ENCODE measurements at regions not wholly inside any gene's neighbourhood (a gene's known extent, or its start where the extent isn't known, plus 50 kb on each side); places are given as distances from the start of the nearest gene placed in this dataset.
A peak's percentile ranks its signal among the peaks of the same experiment; 100 is the strongest.

- peak; percentile 76 for DNase-seq
- Histone ChIP-seq H3K4me1 (peaks cover 26% of the 10 kb centered on the region), H3K27me3 (no peaks in the 10 kb centered on the region), H3K9me3 (no peaks in the 10 kb centered on the region), H3K36me3 (ENCODE audit: low read depth, missing control alignments) (no peaks in the 10 kb centered on the region), H3K4me3 (no peak overlapping the region), H3K27ac (peak overlapping the region; percentile 9 to 83)
- 53 to 63% methylated on average over 24 to 25 of the region's 25 CpGs for WGBS, 2 donors
- intact Hi-C loops (cut with DNase I; ENCODE audit: low total_unique reads): no loop called here
- no peak for TF ChIP-seq POLR2A (IDR thresholded peaks at IDR 0.05)
- TF ChIP-seq, protein P1, sequence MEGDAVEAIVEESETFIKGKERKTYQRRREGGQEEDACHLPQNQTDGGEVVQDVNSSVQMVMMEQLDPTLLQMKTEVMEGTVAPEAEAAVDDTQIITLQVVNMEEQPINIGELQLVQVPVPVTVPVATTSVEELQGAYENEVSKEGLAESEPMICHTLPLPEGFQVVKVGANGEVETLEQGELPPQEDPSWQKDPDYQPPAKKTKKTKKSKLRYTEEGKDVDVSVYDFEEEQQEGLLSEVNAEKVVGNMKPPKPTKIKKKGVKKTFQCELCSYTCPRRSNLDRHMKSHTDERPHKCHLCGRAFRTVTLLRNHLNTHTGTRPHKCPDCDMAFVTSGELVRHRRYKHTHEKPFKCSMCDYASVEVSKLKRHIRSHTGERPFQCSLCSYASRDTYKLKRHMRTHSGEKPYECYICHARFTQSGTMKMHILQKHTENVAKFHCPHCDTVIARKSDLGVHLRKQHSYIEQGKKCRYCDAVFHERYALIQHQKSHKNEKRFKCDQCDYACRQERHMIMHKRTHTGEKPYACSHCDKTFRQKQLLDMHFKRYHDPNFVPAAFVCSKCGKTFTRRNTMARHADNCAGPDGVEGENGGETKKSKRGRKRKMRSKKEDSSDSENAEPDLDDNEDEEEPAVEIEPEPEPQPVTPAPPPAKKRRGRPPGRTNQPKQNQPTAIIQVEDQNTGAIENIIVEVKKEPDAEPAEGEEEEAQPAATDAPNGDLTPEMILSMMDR (IDR thresholded peaks at IDR 0.05): no peak
Observed at GRCh38 chr16:85437166-85438052, 175.7 kb upstream of the GSE1 start.

GRCh38 chr16:85438981-85439685 lies 174.0 kb upstream of the GSE1 start:
- H3K9me3 ChIP-seq: no peaks in the 10 kb centered on the region
- H3K27ac ChIP-seq: no peak overlapping the region
- TF ChIP-seq, protein P1 (IDR thresholded peaks at IDR 0.05): no peak
- no peak for TF ChIP-seq POLR2A (IDR thresholded peaks at IDR 0.05)
- WGBS, 2 donors: 81 to 85% methylated on average over 5 to 12 of the region's 14 CpGs
- H3K27me3 ChIP-seq: no peaks in the 10 kb centered on the region
- H3K36me3 ChIP-seq (ENCODE audit: low read depth, missing control alignments): no peaks in the 10 kb centered on the region
- intact Hi-C loops (cut with DNase I; ENCODE audit: low total_unique reads): no loop called here
- H3K4me1 ChIP-seq: peaks cover 26% of the 10 kb centered on the region
- no peak overlapping the region for H3K4me3 ChIP-seq
- DNase-seq: no peak

- Histone ChIP-seq H3K36me3 (ENCODE audit: low read depth, missing control alignments) (no peaks in the 10 kb centered on the region), H3K27ac (no peak overlapping the region), H3K4me1 (peaks cover 32% of the 10 kb centered on the region), H3K4me3 (no peak overlapping the region), H3K27me3 (no peaks in the 10 kb centered on the region), H3K9me3 (no peaks in the 10 kb centered on the region)
- DNase-seq: no peak
- 97 to 100% methylated on average over 6 to 15 of the region's 16 CpGs for WGBS, 2 donors
- TF ChIP-seq, protein P1 (IDR thresholded peaks at IDR 0.05): no peak
- TF ChIP-seq POLR2A (IDR thresholded peaks at IDR 0.05): no peak
- intact Hi-C loops (cut with DNase I; ENCODE audit: low total_unique reads): no loop called here
Observed at GRCh38 chr16:85440744-85441143, 172.4 kb upstream of the GSE1 start.

DNA sequence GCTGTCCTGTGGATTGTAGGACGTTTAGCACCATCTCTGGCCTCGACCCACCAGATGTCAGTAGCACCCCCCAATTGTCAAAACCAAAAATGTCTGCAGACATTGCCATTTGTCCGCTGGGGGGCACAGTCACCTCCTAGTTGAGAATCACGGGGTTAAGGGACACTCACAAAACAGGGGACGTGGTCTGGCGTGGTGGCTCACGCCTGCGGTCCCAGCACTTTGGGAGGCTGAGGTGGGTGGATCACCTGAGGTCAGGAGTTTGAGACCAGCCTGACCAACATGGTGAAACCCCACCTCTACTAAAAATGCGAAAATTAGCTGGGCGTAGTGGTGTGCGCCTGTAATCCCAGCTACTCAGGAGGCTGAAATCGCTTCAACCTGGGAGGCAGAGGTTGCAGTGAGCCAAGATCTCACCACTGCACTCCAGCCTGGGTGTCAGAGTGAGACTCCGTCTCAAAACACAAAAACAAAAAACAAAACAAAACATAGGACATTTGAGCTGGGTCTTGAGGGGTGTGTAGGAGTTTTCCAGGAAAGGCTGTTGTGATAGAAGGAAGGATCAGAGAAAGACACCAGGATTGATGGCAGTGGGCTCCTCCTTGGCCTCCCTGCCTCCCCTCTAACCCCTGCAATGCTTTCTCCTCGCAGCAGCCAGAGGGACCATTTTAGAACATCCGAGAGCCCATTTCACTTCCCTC lies 171.8 kb upstream of the GSE1 start:
- WGBS, 2 donors: 88 to 92% methylated on average over 12 to 15 of the region's 15 CpGs
- intact Hi-C loops (cut with DNase I; ENCODE audit: low total_unique reads): no loop called here
- Histone ChIP-seq H3K4me1 (peaks cover 30% of the 10 kb centered on the region), H3K36me3 (ENCODE audit: low read depth, missing control alignments) (no peaks in the 10 kb centered on the region), H3K27ac (no peak overlapping the region), H3K9me3 (no peaks in the 10 kb centered on the region), H3K27me3 (no peaks in the 10 kb centered on the region), H3K4me3 (no peak overlapping the region)
- DNase-seq: no peak
- TF ChIP-seq, protein P1 (IDR thresholded peaks at IDR 0.05): no peak
- no peak for TF ChIP-seq POLR2A (IDR thresholded peaks at IDR 0.05)
